Upper lobe of left lung (tissue), 6 donors: ENCODE measurements at regions not wholly inside any gene's neighbourhood (a gene's known extent, or its start where the extent isn't known, plus 50 kb on each side); places are given as distances from the start of the nearest gene placed in this dataset.

Experiments used
- ATAC-seq, 2 donors: fragments of 200-7000 bp; cut with Tn5 transposase; one replicate each; pipeline ENCODE4 v1.9.1; 2022; ENCODE audit warnings: mild to moderate bottlenecking in 2 of 2, moderate library complexity in 2 of 2; ENCODE audit not compliant: low FRiP score in 2 of 2
- DNase-seq, 2 donors: peaks; one replicate each; pipeline ENCODE4 v3.0.0-alpha.2; 2019 to 2020
- H3K27ac ChIP-seq, 4 donors: fragments of 200-600 bp; sonication (generic); one replicate each; pipeline ENCODE4 v1.5.1; 2016 to 2019
- H3K27me3 ChIP-seq, 4 donors: fragments of 200-600 bp; sonication (generic); one replicate each; pipeline ENCODE4 v1.5.1; 2017 to 2019
- H3K36me3 ChIP-seq, 4 donors: fragments of 200-600 bp; sonication (generic); one replicate each; pipeline ENCODE4 v1.5.1; 2016 to 2019
- H3K4me1 ChIP-seq, 4 donors: fragments of 200-600 bp; sonication (generic); one replicate each; pipeline ENCODE4 v1.5.1; 2018 to 2019
- H3K4me3 ChIP-seq, 4 donors: fragments of 200-600 bp; sonication (generic); one replicate each; pipeline ENCODE4 v1.5.1; 2017 to 2019; ENCODE audit warnings: mild to moderate bottlenecking in 2 of 4, moderate library complexity in 1 of 4
- H3K9me3 ChIP-seq, 4 donors: fragments of 200-600 bp; sonication (generic); one replicate each; pipeline ENCODE4 v1.5.1; 2018 to 2019
- CTCF ChIP-seq, 6 experiments: fragments of 450-650 bp in 4 of 6; fragments of 200-600 bp in 2 of 6; sonication (generic) in 2 of 6; IDR thresholded peaks; one replicate each; pipeline ENCODE4 v1.5.1; 2016 to 2019; ENCODE audit warnings: antibody characterized with exemption in 6 of 6
- EP300 ChIP-seq, 4 donors: sonication (generic); formaldehyde crosslinking; IDR thresholded peaks; one replicate each; pipeline ENCODE4 v1.5.1; 2017; ENCODE audit warnings: antibody characterized with exemption in 4 of 4, control low read depth in 2 of 4
- POLR2A ChIP-seq, 4 donors: fragments of 450-650 bp; IDR thresholded peaks; one replicate each; pipeline ENCODE4 v1.5.1; 2016 to 2017; ENCODE audit warnings: antibody characterized with exemption in 4 of 4, mild to moderate bottlenecking in 2 of 4
- POLR2AphosphoS5 ChIP-seq, 2 donors: sonication (generic); formaldehyde crosslinking; IDR thresholded peaks; one replicate each; pipeline ENCODE4 v1.5.1; 2017; ENCODE audit warnings: antibody characterized with exemption in 2 of 2
- WGBS, 2 donors: methylation state at CpG; one replicate each; pipeline ENCODE4 v1.1.5; 2017 to 2018; 5-methylcytosine and 5-hydroxymethylcytosine counted together
- donor health status: DM: no; HTN: no; CAD: no; lungs with moderate emphysema.
- donor health status: DM: no; HTN: yes; CAD: no; lungs with severe emphysema.

- Histone ChIP-seq H3K4me3 (no peak overlapping the region), H3K4me1 (no peaks in the 10 kb centered on the region), H3K27me3 (no peaks in the 10 kb centered on the region), H3K9me3 (no peaks in the 10 kb centered on the region), H3K27ac (no peak overlapping the region), H3K36me3 (no peaks in the 10 kb centered on the region)
- 81 to 83% methylated on average over 2 of the region's 2 CpGs for WGBS, 2 donors
- TF ChIP-seq CTCF (IDR thresholded peaks at IDR 0.05) (no peak), POLR2A (IDR thresholded peaks at IDR 0.05) (no peak), EP300 (IDR thresholded peaks at IDR 0.05) (no peak), POLR2AphosphoS5 (IDR thresholded peaks at IDR 0.05) (no peak)
- ATAC-seq (no peak), DNase-seq (no peak)
Measured at GRCh38 chr18:73826098-73826497, 321.5 kb downstream of the FBXO15 start.

GRCh38 chr18:73824671-73825070, 323.0 kb downstream of the FBXO15 start:
- WGBS, 2 donors: 86 to 93% methylated on average over 1 of the region's 1 CpG
- no peaks in the 10 kb centered on the region for H3K36me3 ChIP-seq
- no peak for DNase-seq

GRCh38 chr18:73812423-73812822, 335.2 kb downstream of the FBXO15 start:
- no peaks in the 10 kb centered on the region for H3K9me3 ChIP-seq
- H3K4me1 ChIP-seq: no peaks in the 10 kb centered on the region
- H3K4me3 ChIP-seq: no peak overlapping the region
- TF ChIP-seq CTCF (IDR thresholded peaks at IDR 0.05) (no peak), POLR2A (IDR thresholded peaks at IDR 0.05) (no peak), POLR2AphosphoS5 (IDR thresholded peaks at IDR 0.05) (no peak)
- no peak overlapping the region for H3K27ac ChIP-seq
- no peaks in the 10 kb centered on the region for H3K36me3 ChIP-seq
- 88 to 91% methylated on average over 11 of the region's 11 CpGs for WGBS, 2 donors
- no peak for ATAC-seq
- DNase-seq: no peak
- H3K27me3 ChIP-seq: no peaks in the 10 kb centered on the region

More at GRCh38 chr18:73824671-73825070, 323.0 kb downstream of the FBXO15 start:
- TF ChIP-seq EP300 (IDR thresholded peaks at IDR 0.05) (no peak), CTCF (IDR thresholded peaks at IDR 0.05) (no peak), POLR2AphosphoS5 (IDR thresholded peaks at IDR 0.05) (no peak), POLR2A (IDR thresholded peaks at IDR 0.05) (no peak)
- no peaks in the 10 kb centered on the region for H3K9me3 ChIP-seq
- no peak overlapping the region for H3K4me3 ChIP-seq
- H3K27me3 ChIP-seq: no peaks in the 10 kb centered on the region
- no peak overlapping the region for H3K27ac ChIP-seq
- H3K4me1 ChIP-seq: no peaks in the 10 kb centered on the region
- no peak for ATAC-seq

GRCh38 chr18:73807551-73808192, 340.0 kb downstream of the FBXO15 start:
- H3K27me3 ChIP-seq: no peaks in the 10 kb centered on the region
- H3K4me3 ChIP-seq: no peak overlapping the region
- 68 to 69% methylated on average over 4 of the region's 4 CpGs for WGBS, 2 donors
- H3K27ac ChIP-seq: no peak overlapping the region
- ATAC-seq (no peak), DNase-seq (no peak)
- no peak for TF ChIP-seq POLR2AphosphoS5 (IDR thresholded peaks at IDR 0.05)
- TF ChIP-seq CTCF (IDR thresholded peaks at IDR 0.05): no peak
- no peak for TF ChIP-seq EP300 (IDR thresholded peaks at IDR 0.05)
- no peak for TF ChIP-seq POLR2A (IDR thresholded peaks at IDR 0.05)
- H3K9me3 ChIP-seq: no peaks in the 10 kb centered on the region
- no peaks in the 10 kb centered on the region for H3K36me3 ChIP-seq
- no peaks in the 10 kb centered on the region for H3K4me1 ChIP-seq

GRCh38 chr18:73805991-73806390, 341.6 kb downstream of the FBXO15 start:
- H3K27me3 ChIP-seq: no peaks in the 10 kb centered on the region
- H3K36me3 ChIP-seq: no peaks in the 10 kb centered on the region
- H3K4me3 ChIP-seq: no peak overlapping the region
- DNase-seq (no peak), ATAC-seq (no peak)
- no peak overlapping the region for H3K27ac ChIP-seq
- no peaks in the 10 kb centered on the region for H3K9me3 ChIP-seq
- TF ChIP-seq POLR2AphosphoS5 (IDR thresholded peaks at IDR 0.05) (no peak), POLR2A (IDR thresholded peaks at IDR 0.05) (no peak), EP300 (IDR thresholded peaks at IDR 0.05) (no peak), CTCF (IDR thresholded peaks at IDR 0.05) (no peak)
- WGBS, 2 donors: 72 to 74% methylated on average over 3 of the region's 3 CpGs
- no peaks in the 10 kb centered on the region for H3K4me1 ChIP-seq
